HepG2 (cell line): ENCODE measurements at regions not wholly inside any gene's neighbourhood (a gene's known extent, or its start where the extent isn't known, plus 50 kb on each side); places are given as distances from the start of the nearest gene placed in this dataset.

ENCODE experiments used
- ATAC-seq: fragments of 200-7000 bp; cut with Tn5 transposase; 3 replicates; pipeline ENCODE4 v1.9.1; 2020; ENCODE audit warnings: mild to moderate bottlenecking, moderate library complexity
- BruUV-seq: library from RNA; stranded (reverse); fragments of 400-500 nt; replicated peaks from 2 replicates; lab custom pipeline; 2021; lab: Mats Ljungman, UMichigan
- CTCF ChIA-PET: fragments of 300-600 bp; formaldehyde crosslinking; extraction: SDS; loops from one replicate; lab custom pipeline; 2021; ENCODE audit warnings: low total read pairs, inconsistent platforms, low intra/inter-chr PET ratio; lab: Yijun Ruan, JAX
- POLR2A ChIA-PET: fragments of 350-600 bp; sonication (Branson Sonifier 250); formaldehyde crosslinking; loops from one replicate; lab custom pipeline; 2020; ENCODE audit warnings: antibody characterized with exemption, inconsistent platforms; lab: Yijun Ruan, JAX
- DNase-seq: peaks from one replicate; pipeline ENCODE4 v3.0.0-alpha.2; 2015; ENCODE audit warnings: low spot score
- FAIRE-seq: peaks from 3 replicates; lab custom pipeline; 2011; peaks lifted over from hg19 to GRCh38; lab: Jason Lieb, UNC
- H2AFZ ChIP-seq: one replicate; pipeline ENCODE4 v1.6.1; 2011; ENCODE audit warnings: low read length, inconsistent platforms
- H3K27ac ChIP-seq: fragments of 300-600 bp; 3 replicates; pipeline ENCODE4 v1.8.0; 2011; ENCODE audit warnings: mixed run types, mild to moderate bottlenecking, mixed read lengths, low read length, inconsistent platforms; ENCODE audit not compliant: insufficient read depth; ENCODE audit errors: extremely low read length
- H3K27me3 ChIP-seq, 2 experiments: fragments of 200-600 bp in 1 of 2; 2 replicates in 1 of 2; 3 replicates in 1 of 2; pipeline versions ENCODE4 v1.6.0 to v1.8.0; 2011; ENCODE audit warnings: low read length in 2 of 2, mild to moderate bottlenecking in 2 of 2, moderate library complexity in 2 of 2, inconsistent platforms in 1 of 2; ENCODE audit not compliant: insufficient read depth in 2 of 2, control insufficient read depth in 1 of 2
- H3K36me3 ChIP-seq, 2 experiments: fragments of 200-600 bp in 1 of 2; replicated peaks in 1 of 2; 2 replicates in 1 of 2; 3 replicates in 1 of 2; pipeline versions ENCODE4 v1.5.1 to v1.8.0; 2011; ENCODE audit warnings: low read length in 2 of 2, inconsistent platforms in 1 of 2; ENCODE audit not compliant: insufficient read depth in 2 of 2, control insufficient read depth in 1 of 2
- H3K4me1 ChIP-seq: 2 replicates; pipeline ENCODE4 v1.5.1; 2012; ENCODE audit warnings: low read length, inconsistent platforms; ENCODE audit not compliant: insufficient read depth
- H3K4me2 ChIP-seq: 2 replicates; pipeline ENCODE4 v1.6.0; 2011; ENCODE audit warnings: low read depth, low read length, inconsistent platforms
- H3K4me3 ChIP-seq, 3 experiments: fragments of 200-600 bp in 1 of 3; sonication (generic), shearing (Covaris generic) in 1 of 3; replicated peaks in 1 of 3; 2 replicates each; pipeline ENCODE4 v1.5.1; 2011 to 2016; ENCODE audit warnings: low read length in 3 of 3, inconsistent platforms in 2 of 3, low read depth in 2 of 3, mild to moderate bottlenecking in 2 of 3, control low read depth in 1 of 3, mixed read lengths in 1 of 3; ENCODE audit not compliant: insufficient read depth in 1 of 3
- H3K79me2 ChIP-seq: one replicate; pipeline ENCODE4 v1.6.1; 2011; ENCODE audit warnings: low read length, inconsistent platforms; ENCODE audit not compliant: insufficient read depth
- H3K9ac ChIP-seq: 2 replicates; pipeline ENCODE4 v1.6.0; 2011; ENCODE audit warnings: mild to moderate bottlenecking, low read depth, low read length, inconsistent platforms; ENCODE audit not compliant: insufficient read depth
- H3K9me3 ChIP-seq: 2 replicates; pipeline ENCODE4 v1.5.1; 2012; ENCODE audit warnings: mild to moderate bottlenecking, low read length
- H4K20me1 ChIP-seq: 2 replicates; pipeline ENCODE4 v1.6.0; 2011; ENCODE audit warnings: inconsistent platforms, mild to moderate bottlenecking, low read length, moderate library complexity; ENCODE audit not compliant: insufficient read depth
- ATF7 ChIP-seq, 2 experiments: fragments of 450-650 bp in 1 of 2; sonication (generic) in 1 of 2; formaldehyde crosslinking in 1 of 2; IDR thresholded peaks; 2 replicates each; pipeline versions ENCODE4 v1.4.0 to v1.6.1; 2016 to 2020; ENCODE audit warnings: antibody characterized with exemption in 1 of 2, mild to moderate bottlenecking in 1 of 2, missing genetic modification reagents in 1 of 2
- BRD4 ChIP-seq: sonication (generic); formaldehyde crosslinking; IDR thresholded peaks from 2 replicates; pipeline ENCODE4 v1.4.0; 2020; ENCODE audit warnings: missing genetic modification reagents
- CREB1 ChIP-seq, 2 experiments: fragments of 450-650 bp in 1 of 2; IDR thresholded peaks; 2 replicates each; pipeline ENCODE4 v1.6.1; 2016 to 2017; ENCODE audit warnings: control low read depth in 1 of 2, mild to moderate bottlenecking in 1 of 2, missing compliant biosample characterization in 1 of 2, missing genetic modification characterization in 1 of 2
- FOSL2 ChIP-seq: sonication (generic); formaldehyde crosslinking; IDR thresholded peaks from 2 replicates; pipeline ENCODE4 v1.4.0; 2020; ENCODE audit warnings: missing genetic modification reagents
- GZF1 ChIP-seq: sonication (generic); formaldehyde crosslinking; IDR thresholded peaks from 2 replicates; pipeline ENCODE4 v1.5.1; 2020; ENCODE audit warnings: mild to moderate bottlenecking, missing genetic modification reagents
- JUN ChIP-seq: sonication (generic); formaldehyde crosslinking; IDR thresholded peaks from 2 replicates; pipeline ENCODE4 v1.4.0; 2020; ENCODE audit warnings: mild to moderate bottlenecking, missing genetic modification reagents
- KLF13 ChIP-seq: sonication (generic); formaldehyde crosslinking; IDR thresholded peaks from 2 replicates; pipeline ENCODE4 v1.4.0; 2020; ENCODE audit warnings: mild to moderate bottlenecking, missing genetic modification reagents
- SMAD1 ChIP-seq: sonication (generic); formaldehyde crosslinking; IDR thresholded peaks from 2 replicates; pipeline ENCODE4 v1.4.0; 2020; ENCODE audit warnings: missing genetic modification reagents, low read depth, mild to moderate bottlenecking, borderline replicate concordance
- ZBTB39 ChIP-seq: sonication (generic); formaldehyde crosslinking; IDR thresholded peaks from 2 replicates; pipeline ENCODE4 v1.5.0; 2020; ENCODE audit warnings: missing genetic modification reagents
- ZNF263 ChIP-seq: sonication (generic); formaldehyde crosslinking; IDR thresholded peaks from 2 replicates; pipeline ENCODE4 v1.4.0; 2020; ENCODE audit warnings: missing genetic modification reagents
- ZNF441 ChIP-seq: sonication (generic); formaldehyde crosslinking; IDR thresholded peaks from 2 replicates; pipeline ENCODE4 v1.7.0; 2021; ENCODE audit warnings: missing genetic modification reagents, borderline replicate concordance
- ZNF674 ChIP-seq: sonication (generic); formaldehyde crosslinking; IDR thresholded peaks from 2 replicates; pipeline ENCODE4 v1.5.0; 2020; ENCODE audit warnings: low read depth, mild to moderate bottlenecking, missing genetic modification reagents
- WGBS: methylation state at CpG from one replicate; pipeline ENCODE4 v1.1.6; 2017; ENCODE audit warnings: low lambda C conversion rate; 5-methylcytosine and 5-hydroxymethylcytosine counted together
- in situ Hi-C: cut with HindIII; loops from 2 replicates; pipeline ENCODE4 v1.10.0; 2017; ENCODE audit warnings: low pct_unique_long_range_greater_than_20kb; ENCODE audit not compliant: extremely low pct_ligation_motif_present
- intact Hi-C: fragments of 100-400 bp; cut with micrococcal nuclease; formaldehyde crosslinking; loops from one replicate; pipeline ENCODE4 v1.10.0; 2022; ENCODE audit not compliant: unreplicated experiment

- no peaks in the 10 kb centered on the region for H3K79me2 ChIP-seq
- ATAC-seq, result no peak
- H3K4me3 ChIP-seq, result no peak overlapping the region
- H3K9ac ChIP-seq, result no peak overlapping the region
- BruUV-seq, result no TSS peak
- ChIA-PET POLR2A (no interaction called here), CTCF (no interaction called here)
- H3K4me2 ChIP-seq, result no peak overlapping the region
- WGBS, result 37% methylated on average over 4 of the region's 4 CpGs
- FAIRE-seq, result no peak
- no peaks in the 10 kb centered on the region for H3K36me3 ChIP-seq
- no peak for DNase-seq
- peak; percentile 68 for TF ChIP-seq ATF7 (IDR thresholded peaks at IDR 0.05)
- TF ChIP-seq ATF7 (CRISPR knock-in tag; IDR thresholded peaks at IDR 0.05), result no peak
- TF ChIP-seq ZNF674, result no peak
- no peak for TF ChIP-seq JUN
- TF ChIP-seq FOSL2 (CRISPR knock-in tag), result no peak
- no peak for TF ChIP-seq ZNF263 (CRISPR knock-in tag)
- no peak for TF ChIP-seq ZNF441 (CRISPR knock-in tag)
- no peak for TF ChIP-seq SMAD1
- peak; percentile 69 for TF ChIP-seq CREB1 (IDR thresholded peaks at IDR 0.05)
- no peak for TF ChIP-seq CREB1 (CRISPR knock-in tag; IDR thresholded peaks at IDR 0.05)
- TF ChIP-seq KLF13 (CRISPR knock-in tag), result no peak
- no peak for TF ChIP-seq ZBTB39
- TF ChIP-seq BRD4 (CRISPR knock-in tag), result no peak
- TF ChIP-seq GZF1 (CRISPR knock-in tag), result no peak
- no peaks in the 10 kb centered on the region for H3K27me3 ChIP-seq
- no peaks in the 10 kb centered on the region for H3K9me3 ChIP-seq
- intact Hi-C loops (no loop called here), in situ Hi-C loops (no loop called here)
- H4K20me1 ChIP-seq, result no peaks in the 10 kb centered on the region
- no peak overlapping the region for H3K27ac ChIP-seq
- no peaks in the 10 kb centered on the region for H3K4me1 ChIP-seq
- H2AFZ ChIP-seq, result no peak overlapping the region
Measured at GRCh38 chr4:188623314-188623854, 484.1 kb downstream of the TRIML1 start.
